ENCODE measurements at regions not wholly inside any gene's neighbourhood (a gene's known extent, or its start where the extent isn't known, plus 50 kb on each side); places are given as distances from the start of the nearest gene placed in this dataset.

DNA sequence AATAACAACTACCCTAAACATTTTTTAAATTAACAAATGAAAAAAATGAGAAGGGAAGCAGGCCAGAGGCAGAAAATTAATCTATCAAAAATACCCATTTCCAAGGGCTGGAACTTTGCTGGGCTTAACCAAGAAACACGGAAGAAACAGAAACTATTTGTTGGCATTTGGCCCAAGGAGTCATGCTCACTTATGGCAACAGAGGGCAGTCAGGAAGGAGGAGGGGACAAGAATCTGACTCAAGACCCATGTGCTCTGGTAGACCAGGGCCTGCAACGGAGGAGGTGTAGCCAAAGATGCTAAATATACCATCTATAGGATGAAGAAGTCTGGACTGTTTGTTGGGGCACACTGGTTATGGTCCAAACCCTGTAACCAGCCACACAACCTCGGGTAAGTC lies 496.7 kb downstream of the COG6 start:
- no peak for DNase-seq

DNA sequence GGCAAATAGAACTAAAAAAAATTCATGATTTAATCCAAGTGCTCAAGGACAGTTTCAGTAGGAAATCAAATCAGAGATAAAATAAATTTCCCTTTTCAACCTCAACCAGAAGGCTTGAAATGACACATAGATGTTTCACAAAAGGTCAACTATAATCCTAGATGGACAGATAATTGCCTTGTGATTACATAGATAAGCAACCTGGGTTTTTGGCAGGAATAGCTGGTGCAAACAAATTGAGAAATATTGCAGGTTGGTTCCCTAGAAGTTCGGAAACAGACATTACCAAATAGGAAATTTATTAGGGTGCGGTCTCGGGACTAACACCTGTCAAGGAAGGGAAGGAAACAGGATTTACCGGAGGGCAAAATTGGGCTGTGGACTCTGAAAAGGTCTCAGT lies 497.5 kb downstream of the COG6 start:
- DNase-seq, result no peak

DNA sequence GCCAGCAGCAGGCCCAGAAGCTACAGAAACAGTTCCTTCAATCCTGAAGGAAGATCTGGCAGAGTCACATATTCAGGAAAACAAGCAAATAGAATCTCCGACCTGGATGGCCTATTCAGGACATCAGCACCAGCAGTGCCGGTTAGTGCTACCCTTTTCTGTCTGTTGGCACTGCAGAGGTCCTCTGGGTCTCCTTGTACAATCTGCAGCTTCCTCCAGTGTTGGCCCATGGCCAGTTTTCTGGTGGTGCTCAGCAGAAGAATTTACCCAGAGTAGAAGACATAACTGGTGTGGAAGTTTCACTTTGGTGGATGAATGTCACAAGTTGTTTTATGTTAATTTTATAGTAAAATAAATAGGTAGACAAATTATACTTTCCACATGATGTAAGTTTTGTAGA lies 498.1 kb downstream of the COG6 start:
- DNase-seq, result no peak

GRCh38 chr13:40155201-40155600 lies 499.7 kb downstream of the COG6 start:
- no peak for DNase-seq

DNA sequence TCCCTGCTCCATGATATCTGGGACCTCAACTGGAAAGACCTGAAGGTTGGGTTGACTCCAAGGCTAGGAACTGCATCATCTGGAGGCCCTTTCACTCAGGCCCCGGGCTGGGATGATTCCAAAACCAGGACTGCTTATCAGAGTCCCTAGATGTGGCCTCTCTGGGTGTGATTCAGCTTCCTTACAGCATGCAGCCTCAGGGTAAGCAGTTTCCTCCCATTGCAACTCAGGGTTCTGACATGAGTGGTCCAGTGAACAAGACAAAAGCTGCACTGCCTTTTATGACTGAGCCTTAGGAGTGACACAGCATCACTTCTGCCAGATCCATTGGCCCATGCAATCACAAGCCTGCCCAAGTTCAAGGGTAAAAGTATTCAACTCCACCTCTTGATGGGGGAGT lies 502.8 kb downstream of the COG6 start:
- peak; percentile 15 for DNase-seq

GRCh38 chr13:40158757-40159156 lies 503.3 kb downstream of the COG6 start:
- no peak for DNase-seq

GRCh38 chr13:40159736-40160135 lies 504.3 kb downstream of the COG6 start:
- DNase-seq, result no peak

DNA sequence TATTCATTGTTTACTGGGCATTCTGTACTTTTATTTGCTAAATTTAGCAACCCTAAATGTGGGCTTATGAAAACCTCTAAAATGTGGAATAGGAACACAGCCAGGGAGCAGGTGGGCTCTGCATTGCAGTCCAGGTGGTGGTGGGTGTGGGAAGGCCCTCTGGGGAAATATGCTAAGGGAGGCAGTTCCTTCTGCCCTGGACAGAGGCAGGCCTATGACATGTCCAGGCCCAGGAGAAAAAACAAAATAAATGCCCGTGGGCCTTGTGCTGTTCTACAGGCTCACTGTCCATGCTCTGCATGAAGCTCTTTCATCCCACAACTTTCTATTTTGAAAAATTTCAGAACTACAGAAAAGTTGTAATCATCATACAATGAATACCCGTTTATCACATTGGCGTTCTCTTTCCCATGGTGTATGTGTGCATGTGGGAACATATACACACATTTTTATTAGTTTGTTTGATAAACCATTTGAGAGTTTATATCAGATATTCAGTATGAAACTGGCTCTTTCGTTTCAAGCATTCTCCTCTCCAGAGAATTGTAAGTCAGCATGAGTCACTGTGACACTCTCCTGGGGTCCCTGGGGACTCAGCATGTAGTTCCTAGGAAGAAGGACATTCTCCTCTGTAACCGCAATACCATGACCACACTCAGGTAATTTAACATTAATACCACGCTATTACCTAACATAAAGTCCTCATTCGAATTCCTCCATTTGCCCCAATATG lies 505.3 kb downstream of the COG6 start:
- DNase-seq, result no peak

DNA sequence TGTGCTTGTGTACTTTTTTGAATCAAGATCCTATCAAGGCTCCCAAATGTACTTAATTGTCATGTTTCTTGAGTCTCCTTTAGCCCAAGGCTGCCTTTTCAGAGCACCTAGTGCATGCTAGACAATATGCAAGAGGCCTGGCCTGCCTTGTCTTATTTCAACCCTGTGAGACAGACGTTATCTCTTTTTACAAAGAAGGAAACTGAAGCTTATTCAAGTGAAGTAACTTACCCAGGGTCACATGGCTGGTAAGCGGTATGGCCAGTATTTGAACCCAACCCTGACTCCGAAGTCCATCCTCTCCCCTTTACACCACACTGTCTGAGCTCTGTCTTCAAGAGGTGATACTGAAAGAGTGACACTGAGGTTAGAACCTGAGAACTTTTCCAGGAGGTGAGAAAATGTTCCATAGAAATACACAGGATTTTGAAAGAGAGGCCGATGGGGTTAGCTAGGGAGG lies 505.1 kb downstream of the FOXO1 start:
- no peak for DNase-seq

- no peak for DNase-seq
Observed at GRCh38 chr13:40161931-40162330, 504.5 kb downstream of the FOXO1 start.

- DNase-seq, result no peak
Observed at GRCh38 chr13:40163066-40164000, 503.1 kb downstream of the FOXO1 start.

GRCh38 chr13:40164133-40164532 lies 502.3 kb downstream of the FOXO1 start:
- DNase-seq, result no peak

GRCh38 chr13:40165316-40165932 lies 501.0 kb downstream of the FOXO1 start:
- DNase-seq, result no peak

- no peak for DNase-seq
Observed at GRCh38 chr13:40167327-40167726, 499.1 kb downstream of the FOXO1 start.

DNA sequence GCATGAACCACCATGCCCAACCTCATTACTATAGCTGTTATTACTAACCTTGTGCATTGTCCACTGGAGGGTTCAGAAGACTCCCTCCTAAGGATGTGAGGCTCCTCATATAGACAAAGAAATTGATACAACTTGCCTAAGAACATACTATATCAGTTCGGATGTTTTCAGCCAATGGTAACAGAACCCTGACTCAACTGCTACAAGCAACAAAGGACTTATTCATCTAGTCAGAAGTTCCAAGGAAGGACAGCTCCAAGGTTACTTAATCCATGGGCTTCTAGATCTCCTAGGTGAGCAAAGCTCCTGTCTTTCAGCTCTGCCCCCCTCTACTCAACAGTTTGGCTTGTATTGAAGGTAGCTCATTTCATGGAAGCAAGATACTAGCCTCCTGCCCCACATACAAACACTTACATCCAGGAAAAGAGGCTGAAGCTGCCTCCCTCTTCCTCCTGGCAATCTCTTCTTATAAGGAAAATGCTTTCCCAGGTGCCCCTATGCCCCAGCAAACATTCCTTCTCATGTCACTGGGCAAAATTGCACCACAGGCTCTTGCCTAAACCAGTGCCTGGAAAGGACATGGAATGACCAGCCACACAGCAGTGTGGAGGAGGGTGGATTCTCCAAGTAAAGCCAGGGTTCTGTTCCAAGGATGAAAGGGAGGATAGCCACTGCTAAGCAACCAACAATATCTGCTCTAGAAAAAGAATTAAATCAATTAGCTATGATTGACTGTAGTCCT lies 497.8 kb downstream of the FOXO1 start:
- DNase-seq, result no peak

DNA sequence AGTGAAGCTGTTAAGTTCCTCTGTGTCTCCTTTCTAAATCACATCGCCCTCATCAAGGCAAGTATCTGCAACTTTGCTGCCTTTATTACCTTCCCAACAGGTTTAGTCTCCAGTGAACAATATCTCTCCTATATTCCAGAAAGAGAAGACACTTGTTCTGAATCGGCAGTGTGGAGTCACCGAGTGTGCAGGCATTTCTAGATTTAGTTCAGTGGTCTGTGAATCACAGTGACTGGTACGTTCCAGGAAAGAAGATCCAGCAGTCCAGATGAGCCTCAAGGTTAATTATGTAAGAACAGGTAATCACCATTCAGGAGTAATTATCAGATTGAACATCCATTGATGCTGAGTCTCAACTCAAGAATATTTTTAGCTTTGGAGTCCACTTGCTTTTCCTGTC lies 497.0 kb downstream of the FOXO1 start:
- DNase-seq, result no peak

- no peak for DNase-seq
Observed at GRCh38 chr13:40170091-40170490, 496.4 kb downstream of the FOXO1 start.

GRCh38 chr13:40170982-40171381 lies 495.5 kb downstream of the FOXO1 start:
- no peak for DNase-seq

DNA sequence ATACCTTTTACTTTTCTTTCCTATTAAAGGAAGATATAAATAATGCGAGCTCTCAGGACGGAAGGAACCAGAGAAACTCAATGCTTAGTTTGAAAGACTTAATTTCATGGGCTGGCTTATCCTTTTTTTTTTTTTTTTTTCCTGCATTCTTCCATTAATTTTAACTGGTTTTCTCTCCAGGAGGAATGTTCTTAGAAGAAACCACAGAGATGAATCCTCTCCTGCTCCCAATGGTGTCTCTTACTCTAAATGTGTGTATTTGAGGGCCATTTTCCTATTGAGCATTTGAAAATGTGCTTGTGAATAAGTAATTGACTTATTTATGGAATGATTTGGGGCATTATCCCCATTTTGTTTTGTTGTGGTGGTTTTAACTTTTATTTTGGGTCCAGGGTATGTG lies 494.9 kb downstream of the FOXO1 start:
- DNase-seq, result no peak

GRCh38 chr13:40172149-40172591 lies 494.3 kb downstream of the FOXO1 start:
- DNase-seq, result no peak

- DNase-seq, result no peak
Observed at GRCh38 chr13:40172878-40173277, 493.6 kb downstream of the FOXO1 start.

DNA sequence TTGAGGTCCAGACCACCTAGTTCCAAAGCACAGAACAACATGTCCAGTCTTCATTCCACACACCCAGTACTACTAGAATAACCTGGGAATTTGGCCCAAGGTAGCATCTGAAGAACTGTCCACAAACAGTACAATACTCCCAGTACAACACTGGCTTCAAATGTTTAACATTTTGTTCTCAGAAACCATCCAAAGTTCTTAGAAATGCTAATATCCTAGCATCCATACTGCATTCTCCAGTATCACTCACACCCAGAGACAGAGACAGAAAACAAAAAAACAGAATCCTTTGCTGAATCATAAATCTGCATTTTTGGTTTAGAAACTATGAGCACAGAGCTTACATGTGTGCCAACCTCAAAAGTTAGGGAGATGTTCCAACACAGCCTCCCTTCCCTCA lies 490.8 kb downstream of the FOXO1 start:
- DNase-seq, result no peak

DNA sequence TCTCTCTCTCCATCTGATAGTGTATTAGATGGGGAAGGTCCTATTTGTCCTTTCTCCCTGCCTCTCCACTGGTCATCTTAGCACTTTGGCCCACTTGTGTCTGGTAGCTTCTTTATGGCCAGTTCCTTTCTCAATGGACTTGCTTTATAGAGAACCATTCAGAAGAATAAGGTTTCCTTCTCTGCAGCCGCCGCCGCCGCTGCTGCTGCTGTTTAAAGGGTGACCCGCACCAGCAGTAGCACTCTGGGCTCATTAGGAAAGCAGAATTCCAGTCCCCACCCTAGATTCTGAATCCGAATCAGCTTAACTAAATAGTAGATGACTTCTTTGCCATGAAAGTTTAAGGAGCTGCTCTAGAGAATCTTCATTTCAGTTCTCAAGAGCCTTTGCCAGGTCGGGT lies 490.2 kb downstream of the FOXO1 start:
- no peak for DNase-seq

Measured in activated CD4-positive, alpha-beta T cell treated with anti-CD3 and anti-CD28 coated beads, Interleukin-2, Interleukin-6, amounts not matched to agents 100 ng/mL and 50 ng/mL, durations not matched to agents 16 hours and 8 hours (primary cell).